GM21619 (cell line): ENCODE measurements at regions not wholly inside any gene's neighbourhood (a gene's known extent, or its start where the extent isn't known, plus 50 kb on each side); places are given as distances from the start of the nearest gene placed in this dataset.
"Not testable (repeated sequence)": the region's sequence is repeated elsewhere in the genome, so short reads cannot be mapped to it uniquely, and the experiment has no call there.

Source experiments
- ATAC-seq: cut with Tn5 transposase; IDR thresholded peaks from one replicate; pipeline ENCODE4 v1.9.1; 2021; ENCODE audit not compliant: unreplicated experiment

DNA sequence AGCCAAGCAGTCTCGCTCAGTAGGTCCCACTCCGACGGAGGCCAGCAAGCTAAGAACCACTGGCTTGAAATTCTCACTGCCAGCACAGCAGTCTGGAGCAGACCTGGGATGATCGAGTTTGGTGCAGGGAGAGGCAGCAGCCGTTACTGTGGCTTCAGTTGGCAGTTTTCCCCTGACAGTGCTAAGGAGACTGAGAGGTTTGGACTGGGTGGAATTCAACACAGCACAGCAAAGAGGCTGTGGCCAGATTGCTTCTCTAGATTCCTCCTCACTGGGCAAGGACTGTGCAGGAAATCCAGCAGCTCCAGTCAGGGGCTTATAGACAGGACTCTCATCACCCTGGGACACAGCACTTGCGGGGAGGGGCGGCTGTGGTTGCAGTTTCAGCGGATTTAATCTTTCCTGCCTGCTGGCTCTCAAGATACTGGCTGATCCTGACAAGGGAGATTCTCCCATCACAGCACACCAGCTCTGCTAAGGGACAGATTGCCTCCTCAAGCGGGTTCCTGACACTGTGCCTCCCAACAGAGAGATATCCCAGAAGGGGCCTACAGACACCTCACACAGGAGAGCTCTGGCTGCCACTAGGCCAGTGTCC lies 122.1 kb downstream of the YIPF5 start:
- no peak for ATAC-seq

DNA sequence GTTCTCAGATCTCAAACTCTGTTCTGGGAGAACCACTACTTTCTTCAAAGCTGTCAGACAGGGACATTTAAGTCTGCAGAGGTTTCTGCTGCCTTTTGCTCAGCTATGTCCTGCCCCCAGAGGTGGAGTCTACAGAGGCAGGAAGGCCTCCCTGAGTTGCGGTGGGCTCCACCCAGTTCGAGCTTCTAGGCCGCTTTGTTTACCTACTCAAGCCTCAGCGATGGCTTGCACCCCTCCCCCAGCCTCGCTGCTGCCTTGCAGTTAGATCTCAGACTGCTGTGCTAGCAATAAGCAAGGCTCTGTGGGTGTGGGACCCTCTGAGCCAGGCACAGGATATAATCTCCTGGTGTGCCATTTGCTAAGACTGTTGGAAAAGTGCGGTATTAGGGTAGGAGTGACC lies 115.1 kb downstream of the YIPF5 start:
- ATAC-seq: not testable (repeated sequence)

DNA sequence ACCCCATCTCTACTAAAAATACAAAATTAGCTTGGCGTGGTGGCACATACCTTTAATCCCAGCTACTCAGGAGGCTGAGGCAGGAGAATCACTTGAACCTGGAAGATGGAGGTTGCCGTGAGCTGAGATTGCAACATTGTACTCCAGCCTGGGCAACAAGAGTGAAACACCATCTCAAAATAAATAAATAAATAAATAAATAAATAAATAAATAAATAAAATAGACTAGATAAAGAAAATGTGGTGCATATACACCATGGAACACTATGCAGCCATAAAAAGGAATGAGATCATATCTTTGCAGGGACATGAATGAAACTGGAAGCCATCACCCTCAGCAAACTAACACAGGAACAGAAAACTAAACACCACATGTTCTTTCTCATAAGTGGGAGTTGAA lies 110.4 kb downstream of the YIPF5 start:
- not testable (repeated sequence) for ATAC-seq

DNA sequence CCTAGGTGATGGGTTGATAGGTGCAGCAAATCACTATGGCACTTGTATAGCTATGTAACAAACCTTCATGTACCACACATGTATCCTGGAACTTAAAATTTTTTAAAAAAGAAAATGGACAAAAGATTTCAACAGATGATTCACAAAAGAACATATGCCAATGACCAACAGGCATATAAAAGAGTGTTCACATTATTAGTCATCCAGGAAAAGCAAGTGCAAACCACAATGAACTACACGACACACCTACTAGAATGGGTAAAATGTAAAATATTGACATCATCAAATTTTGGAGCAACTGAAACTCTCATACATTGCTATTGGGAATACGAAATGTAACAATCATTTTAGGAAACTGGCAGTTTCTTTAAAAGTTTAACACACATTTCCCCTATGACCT lies 109.9 kb downstream of the YIPF5 start:
- ATAC-seq: no peak

DNA sequence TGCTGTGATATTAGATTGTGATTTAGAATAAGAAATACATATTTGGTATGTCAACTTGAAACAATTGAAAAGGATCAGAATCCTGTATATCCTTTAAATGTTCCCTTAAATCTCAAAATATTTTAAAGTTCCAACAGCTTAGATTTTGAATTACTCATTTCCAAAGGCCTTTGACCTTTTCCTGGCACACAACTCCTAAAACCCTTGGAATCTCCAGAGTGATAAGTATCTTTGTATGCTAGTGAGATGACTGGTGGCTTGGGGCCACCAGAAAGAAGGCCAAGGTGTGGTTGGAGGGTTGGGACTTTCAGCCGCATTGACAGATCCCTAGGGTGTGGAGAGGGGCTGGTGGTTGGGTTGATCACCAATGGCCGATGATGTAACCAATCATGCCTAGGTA lies 104.7 kb downstream of the YIPF5 start:
- ATAC-seq: no peak

DNA sequence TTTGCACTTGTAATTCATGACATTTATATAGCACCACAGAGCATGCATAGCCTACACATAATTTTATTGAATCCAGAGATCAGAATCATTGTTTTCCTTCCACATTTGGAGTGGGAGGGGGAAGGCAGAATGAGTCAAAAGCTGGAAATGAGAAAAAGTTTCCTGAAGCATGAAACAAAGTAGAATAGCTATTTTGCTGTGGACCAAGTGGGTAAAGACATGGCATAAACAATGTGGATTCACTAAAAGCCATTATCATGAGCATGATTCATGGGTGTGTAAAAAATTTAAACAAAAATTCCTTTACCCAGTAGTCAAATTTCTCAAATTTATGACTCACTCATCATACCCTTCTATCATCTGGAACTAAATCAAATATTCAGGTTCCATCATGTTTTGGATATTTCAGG lies 97.9 kb downstream of the YIPF5 start:
- ATAC-seq: no peak

DNA sequence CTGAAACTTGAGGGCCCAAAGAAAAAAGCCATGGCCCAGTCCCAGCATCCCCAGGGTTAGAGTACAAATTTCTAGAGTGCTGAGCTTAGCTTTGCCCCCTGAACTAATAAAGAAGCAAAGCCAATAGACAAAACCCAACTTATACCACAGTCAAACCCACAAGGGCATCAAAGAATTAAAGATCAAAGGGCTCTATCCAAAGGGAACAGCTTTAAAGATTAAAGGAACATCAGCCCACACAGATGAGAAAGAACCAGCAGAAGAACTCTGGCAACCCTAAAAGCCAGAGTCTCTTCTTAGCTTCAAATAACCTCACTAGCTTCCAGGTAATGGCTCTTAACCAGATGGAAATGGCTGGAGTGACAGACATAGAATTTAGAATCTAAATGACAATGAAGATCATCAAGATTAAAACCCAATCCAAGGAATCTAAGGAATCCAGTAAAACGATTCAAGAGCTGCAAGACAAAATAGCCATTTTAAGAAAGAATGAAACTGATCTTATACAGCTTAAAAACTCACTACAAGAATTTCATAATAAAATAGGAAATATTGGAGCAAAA lies 93.9 kb downstream of the YIPF5 start:
- ATAC-seq: no peak

DNA sequence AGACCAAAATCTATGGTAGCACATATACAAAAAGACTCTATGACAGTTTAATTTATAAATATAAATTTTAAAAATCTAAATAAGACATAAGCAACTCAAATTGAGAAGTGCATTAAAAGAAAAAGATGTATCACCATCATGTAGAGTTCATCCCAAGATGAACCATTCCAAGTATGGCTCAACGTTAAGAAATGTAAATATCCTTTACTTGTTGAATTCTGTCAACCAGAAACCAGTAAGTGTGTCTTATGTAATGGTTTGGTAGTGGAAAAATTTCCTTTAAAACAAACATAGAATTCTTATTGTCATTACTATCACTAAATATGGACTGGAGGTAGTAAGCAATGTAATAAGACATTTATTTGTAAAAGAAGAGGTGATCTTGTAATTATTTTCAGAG lies 87.3 kb downstream of the YIPF5 start:
- no peak for ATAC-seq

DNA sequence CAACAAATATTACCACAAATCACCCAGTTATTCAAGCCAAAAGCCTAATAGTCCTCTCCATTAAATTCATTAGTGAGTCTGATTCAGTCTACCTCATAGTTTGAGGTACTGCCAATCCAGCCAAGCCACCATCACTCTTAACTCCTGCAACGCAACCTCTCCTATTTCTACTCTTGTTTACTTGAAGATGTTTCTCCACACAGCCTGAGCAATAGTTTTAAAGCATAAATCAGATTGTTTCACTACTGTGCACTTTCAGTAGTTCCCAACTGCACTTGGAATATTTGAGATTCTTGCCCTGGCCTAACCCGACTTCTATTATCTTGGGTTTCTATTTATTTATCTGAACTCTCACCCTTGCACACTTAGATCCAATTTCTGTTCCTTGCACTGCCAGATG lies 85.5 kb downstream of the YIPF5 start:
- no peak for ATAC-seq

DNA sequence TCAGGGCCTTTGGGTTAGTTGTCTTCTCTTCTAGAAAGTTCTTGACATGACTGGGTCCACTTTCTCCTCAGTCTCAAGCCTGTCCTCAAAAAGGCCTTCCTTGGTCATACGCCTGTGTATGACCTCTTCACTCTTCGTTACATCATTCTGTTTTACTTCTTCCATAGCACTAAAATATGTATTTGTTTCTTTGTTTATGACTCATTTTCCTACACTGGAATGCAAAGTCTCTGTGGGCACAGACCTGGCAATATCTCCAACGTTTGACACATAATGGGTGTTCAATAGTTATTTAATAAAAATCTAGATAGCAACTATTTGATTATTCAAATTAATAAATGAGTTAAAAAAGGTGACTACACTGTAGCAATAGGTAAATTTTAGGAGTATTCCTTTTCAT lies 85.1 kb downstream of the YIPF5 start:
- no peak for ATAC-seq

DNA sequence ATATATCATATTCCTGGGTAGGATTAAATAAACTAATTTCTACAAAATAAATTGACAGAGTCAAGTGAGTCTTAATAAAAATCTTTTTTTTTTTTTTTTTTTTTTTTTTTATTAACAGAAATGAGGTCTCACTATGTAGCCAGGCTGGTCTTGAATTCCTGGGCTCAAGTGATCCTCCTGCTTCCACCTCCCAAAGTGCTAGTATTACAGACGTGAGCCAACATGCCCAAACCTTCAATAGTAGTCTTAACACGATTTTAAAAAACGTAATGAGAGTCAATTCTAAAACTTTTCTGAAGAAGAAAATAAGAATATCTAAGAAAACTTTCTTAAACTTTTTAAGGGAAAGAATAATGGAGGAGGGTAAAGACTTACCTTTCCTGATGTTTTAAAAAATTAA lies 84.2 kb downstream of the YIPF5 start:
- no peak for ATAC-seq

DNA sequence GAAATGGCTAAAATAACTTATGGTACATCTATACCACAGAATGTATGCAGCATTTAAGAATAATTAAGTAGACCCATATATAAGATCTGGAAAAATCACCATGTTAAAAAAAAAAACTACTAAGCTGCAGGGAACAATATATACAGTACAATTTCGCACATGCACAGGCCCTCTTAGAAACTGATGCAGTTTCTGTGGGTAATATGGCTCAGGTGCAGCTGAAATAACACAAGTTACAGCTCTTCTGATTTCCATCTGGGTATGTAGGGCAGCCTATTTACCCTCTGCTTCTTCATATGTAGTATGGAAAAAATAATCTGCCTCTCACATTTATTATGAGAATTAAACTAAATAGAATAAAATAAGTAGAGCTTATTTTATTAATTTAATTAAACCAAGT lies 82.9 kb downstream of the YIPF5 start:
- ATAC-seq: no peak

DNA sequence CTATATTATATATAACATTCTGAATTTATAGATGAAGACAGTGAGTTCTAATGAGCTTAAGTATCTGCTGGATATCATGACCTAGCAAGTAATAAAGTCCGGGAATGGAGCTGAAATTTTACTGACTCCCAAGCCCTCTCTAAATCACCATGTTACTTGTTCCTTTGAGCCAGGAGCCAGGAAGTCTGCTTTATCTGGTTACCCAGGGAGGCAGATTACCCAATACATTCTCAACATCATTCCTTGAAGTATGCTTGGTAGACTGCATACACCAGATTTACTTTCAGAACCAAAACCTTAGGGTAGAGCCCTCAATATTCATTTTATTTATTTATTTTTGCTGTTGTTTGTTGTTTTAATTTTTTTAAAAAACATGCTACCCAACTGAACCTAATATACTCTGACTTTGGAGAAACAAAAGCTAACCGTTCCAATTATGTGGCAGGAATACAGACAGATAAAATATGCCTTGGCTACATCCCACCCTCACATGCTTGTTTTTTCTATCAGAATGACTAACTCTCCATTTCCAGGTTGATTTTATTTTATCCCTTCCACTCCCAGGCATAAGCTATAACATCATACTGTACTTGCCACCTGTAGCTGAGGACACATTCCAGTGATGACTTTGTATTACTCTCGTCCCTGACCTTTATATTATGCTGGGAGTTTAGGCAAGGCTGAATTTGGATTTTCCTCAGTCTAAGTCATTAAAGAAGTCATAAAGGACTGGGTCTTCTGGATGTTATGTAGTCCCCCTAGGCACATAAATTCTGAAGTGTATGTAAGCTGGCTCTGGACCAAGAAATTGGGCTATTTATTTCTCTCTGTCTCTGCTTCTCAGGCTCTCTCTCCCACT lies 82.0 kb downstream of the YIPF5 start:
- ATAC-seq: no peak

DNA sequence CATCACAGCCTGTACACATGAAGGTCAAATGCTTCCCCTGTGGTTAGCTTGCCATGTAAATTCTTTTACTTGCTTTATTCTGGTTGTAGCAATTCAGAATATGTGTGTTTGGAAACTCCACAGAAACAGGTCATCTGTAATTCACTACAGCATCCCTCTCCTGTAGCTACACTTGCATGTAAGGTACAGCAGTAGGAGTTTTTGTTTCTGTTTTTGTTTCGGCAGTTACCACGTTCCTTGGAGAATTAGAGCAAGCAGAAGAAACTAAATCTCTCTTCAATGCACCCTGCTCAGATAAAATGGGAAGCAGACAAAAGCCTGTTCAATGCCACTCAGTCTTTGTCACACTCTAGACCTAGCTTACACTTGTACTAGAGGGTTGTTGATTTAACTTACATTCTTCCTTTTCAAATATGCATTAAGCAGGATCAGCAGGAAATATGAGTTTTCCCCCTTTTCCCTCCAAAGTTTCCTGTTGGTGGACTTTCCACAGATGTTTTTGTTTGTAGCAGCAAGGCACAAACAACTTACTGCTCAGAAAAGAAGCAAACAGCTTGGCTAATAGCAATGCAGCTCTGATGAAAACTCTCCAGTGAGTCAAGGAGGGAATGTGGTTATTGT lies 80.9 kb downstream of the YIPF5 start:
- ATAC-seq: peak; percentile 80

DNA sequence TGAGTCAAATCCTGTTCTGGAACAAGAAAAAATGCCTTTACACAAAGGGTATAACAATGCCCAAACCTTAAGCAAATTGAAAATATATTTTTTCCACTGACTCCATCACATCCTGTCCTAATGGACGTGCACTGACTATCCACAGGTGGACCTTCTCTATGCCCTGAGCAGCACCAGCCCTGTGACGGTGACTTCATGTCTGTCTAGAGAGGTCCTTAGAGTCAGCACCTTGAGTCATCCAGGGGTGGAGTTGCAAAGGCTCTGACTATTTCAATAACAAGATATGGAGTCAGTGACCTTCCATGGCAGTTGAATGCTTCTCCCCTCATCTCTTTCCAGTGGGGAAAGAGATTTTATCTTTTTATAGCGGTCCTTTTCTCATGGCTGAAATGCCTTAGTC lies 78.0 kb downstream of the YIPF5 start:
- no peak for ATAC-seq

DNA sequence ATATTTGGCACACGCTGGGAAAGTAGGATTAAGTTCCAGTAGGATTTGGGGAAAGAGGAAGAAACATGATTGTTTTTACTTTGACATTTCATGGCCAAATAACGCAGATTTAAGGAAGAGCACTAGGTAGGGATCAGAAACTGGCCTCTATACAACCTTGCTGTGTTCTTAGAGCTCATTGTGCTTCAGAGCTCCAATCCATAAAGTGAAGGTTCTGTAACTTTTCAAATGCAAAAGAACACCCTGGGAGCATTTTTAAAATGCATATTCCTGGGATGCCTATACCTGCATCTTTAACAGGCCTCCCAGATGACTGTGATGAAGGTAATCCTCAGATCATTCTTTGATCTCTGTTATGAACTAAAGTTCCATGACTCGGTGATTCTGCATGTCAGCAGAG lies 77.1 kb downstream of the YIPF5 start:
- no peak for ATAC-seq

DNA sequence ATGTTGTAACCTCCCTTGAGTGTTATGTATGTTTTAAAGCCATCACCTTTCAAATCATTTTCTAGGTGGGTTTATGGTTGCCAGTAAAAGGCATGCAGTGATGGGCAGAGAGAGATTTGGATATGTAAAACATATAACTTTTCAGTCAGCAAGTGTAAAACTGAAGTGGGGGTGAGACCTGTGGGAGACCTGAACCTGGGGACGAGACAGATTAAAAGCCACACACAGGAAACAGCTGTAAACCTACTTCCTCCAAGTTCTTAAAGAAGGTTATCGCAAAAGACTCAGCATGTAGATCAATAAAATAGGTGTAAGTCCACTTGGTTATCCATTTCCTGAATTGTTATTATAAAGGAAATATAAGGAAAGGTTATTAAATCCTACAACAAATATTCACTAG lies 76.6 kb downstream of the YIPF5 start:
- ATAC-seq: no peak

DNA sequence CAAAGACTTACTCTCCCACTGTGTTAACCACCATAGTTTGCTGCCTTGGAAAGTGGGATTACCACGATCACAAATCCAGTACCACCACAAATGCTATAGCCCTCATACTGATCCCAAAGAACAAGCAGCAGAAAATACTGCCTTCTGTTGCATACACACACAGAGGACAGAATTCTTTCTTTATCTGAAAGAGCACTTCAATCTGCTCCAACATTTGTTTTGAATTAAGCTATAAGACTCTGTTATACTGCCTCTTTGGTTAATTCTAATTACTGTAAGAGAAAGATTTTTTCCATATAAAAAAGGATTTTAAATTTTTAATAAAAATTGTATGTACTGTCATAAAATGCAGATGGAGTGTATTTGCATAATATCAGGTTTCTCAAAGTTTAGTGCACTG lies 69.8 kb downstream of the YIPF5 start:
- ATAC-seq: no peak

DNA sequence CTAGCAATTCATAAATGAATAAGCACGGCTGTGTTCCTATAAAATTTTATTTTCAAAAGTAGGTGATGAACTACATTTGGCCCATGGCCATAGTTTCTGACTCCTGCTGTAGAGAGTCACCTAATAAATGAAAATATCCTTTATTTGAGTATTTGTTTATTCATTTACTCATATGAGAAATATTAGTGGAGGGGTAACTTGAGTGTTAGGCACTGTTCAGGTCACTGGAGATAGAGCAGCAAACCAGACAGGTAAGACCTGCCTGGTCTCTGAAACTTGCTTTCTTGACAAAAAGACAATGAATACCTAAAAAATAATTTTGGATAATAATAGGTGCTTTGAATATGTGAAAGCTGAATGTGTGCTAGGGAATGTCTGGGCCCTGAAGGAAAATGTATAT lies 68.8 kb downstream of the YIPF5 start:
- no peak for ATAC-seq

DNA sequence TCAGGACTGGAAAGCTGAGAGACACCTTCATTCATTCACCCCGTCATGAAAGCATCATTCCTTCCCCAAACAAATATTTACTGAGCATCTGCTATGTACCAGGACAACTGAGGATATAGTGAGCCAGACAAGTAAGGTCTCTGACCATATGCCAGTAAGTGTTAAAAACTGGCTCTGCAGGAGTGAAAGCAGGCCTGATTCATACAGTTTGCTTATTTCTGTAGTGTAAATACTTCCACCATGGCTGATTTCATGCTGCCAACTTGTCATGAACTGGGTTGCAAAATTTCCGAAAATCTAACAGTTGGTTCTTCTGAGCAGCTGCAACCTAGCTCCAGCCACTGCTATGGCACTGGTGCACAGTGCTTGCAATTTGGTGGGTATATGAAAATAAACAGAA lies 68.1 kb downstream of the YIPF5 start:
- no peak for ATAC-seq

DNA sequence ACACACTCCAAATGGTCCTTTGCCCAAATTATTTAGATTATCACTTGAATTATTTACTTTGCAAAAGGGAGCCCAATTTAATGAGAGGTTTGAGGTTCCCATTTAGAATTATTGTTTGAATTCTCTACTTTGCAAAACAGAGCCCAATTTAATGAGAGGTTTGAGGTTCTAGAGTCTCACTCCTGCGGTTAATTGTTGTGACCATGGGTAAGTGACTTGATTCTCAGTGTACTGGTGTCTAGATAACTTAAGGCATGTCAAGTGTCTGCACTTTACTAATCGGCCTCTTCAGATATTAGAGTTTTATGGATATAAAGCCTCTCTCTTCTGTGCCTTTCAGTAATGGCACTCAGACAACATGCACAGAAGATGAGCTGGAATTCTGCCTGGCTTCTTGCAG lies 67.5 kb downstream of the YIPF5 start:
- no peak for ATAC-seq
